ENCODE measurements at regions not wholly inside any gene's neighbourhood (a gene's known extent, or its start where the extent isn't known, plus 50 kb on each side); places are given as distances from the start of the nearest gene placed in this dataset.

DNA sequence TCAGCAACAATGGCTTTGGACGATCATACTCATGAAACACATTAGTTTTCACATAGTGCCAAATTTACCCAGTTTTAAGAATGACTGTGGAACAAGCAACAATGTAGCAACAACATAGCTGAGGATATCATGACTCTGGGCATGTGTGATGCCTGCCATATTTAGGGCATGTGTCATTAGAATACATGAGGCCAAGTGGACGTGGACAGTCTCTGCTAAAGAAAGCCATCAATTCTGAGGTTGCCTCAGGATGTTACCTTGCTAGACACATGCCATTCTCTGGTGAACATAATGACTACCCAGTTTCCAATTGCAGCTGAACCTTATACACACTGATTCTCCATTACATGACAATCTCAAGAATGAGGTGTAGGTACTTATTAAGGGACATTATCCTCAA, 103.3 kb upstream of the ADAMTS19 start:
- Mint-ChIP-seq H3K36me3 (ENCODE audit: low read depth) (no peaks in the 10 kb centered on the region), H3K4me1 (no peaks in the 10 kb centered on the region), H3K9me3 (no peaks in the 10 kb centered on the region), H3K27me3 (ENCODE audit: low read depth) (no peaks in the 10 kb centered on the region), H3K4me3 (no peak overlapping the region), H3K27ac (ENCODE audit: unreplicated experiment) (no peak overlapping the region)
- TF ChIP-seq CTCF (conservative IDR thresholded peaks at IDR 0.05) = no peak
- no peak for DNase-seq (ENCODE audit: low read depth, low spot score)

- no peak for TF ChIP-seq CTCF (conservative IDR thresholded peaks at IDR 0.05)
- H3K4me3 Mint-ChIP-seq = no peak overlapping the region
- H3K4me1 Mint-ChIP-seq = no peaks in the 10 kb centered on the region
- H3K27ac Mint-ChIP-seq (ENCODE audit: unreplicated experiment) = no peak overlapping the region
- no peaks in the 10 kb centered on the region for H3K27me3 Mint-ChIP-seq (ENCODE audit: low read depth)
- no peaks in the 10 kb centered on the region for H3K36me3 Mint-ChIP-seq (ENCODE audit: low read depth)
- H3K9me3 Mint-ChIP-seq = no peaks in the 10 kb centered on the region
- no peak for DNase-seq (ENCODE audit: low read depth, low spot score)
These were observed 102.0 kb upstream of the ADAMTS19 start for GRCh38 chr5:129358069-129358468.

- Mint-ChIP-seq H3K9me3 (no peaks in the 10 kb centered on the region), H3K27me3 (ENCODE audit: low read depth) (no peaks in the 10 kb centered on the region), H3K4me1 (no peaks in the 10 kb centered on the region), H3K27ac (ENCODE audit: unreplicated experiment) (no peak overlapping the region), H3K4me3 (no peak overlapping the region), H3K36me3 (ENCODE audit: low read depth) (no peaks in the 10 kb centered on the region)
- DNase-seq (ENCODE audit: low read depth, low spot score) = no peak
- no peak for TF ChIP-seq CTCF (conservative IDR thresholded peaks at IDR 0.05)
These were observed 100.6 kb upstream of the ADAMTS19 start for GRCh38 chr5:129359450-129359849.

DNA sequence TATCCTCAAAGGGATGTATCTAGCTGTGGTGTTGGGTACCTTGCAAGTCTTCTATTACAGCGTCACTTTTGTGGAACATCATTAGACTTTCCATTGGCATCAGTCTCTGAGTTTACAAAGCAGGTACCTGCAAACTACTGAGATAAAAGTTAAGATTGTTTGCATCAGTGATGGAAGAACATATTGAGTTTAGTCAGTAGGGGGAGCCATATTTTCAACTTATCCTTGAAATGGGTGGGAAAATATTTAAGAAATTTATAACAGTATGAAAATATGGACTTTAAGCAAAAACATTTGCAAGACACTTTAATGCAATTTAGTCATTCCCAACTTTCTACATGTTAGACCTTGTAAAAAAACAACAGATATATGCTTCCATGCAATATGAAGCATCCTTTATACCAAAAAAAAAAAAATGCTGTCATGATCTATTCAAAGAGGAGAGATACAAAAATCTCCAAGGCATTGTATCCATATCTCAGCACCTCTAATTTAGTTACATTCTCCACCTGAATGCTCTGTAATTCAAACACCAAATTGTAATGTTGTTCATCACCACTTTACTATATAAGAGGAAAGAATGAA, 98.6 kb upstream of the ADAMTS19 start:
- TF ChIP-seq CTCF (conservative IDR thresholded peaks at IDR 0.05) = peak; percentile 68
- DNase-seq (ENCODE audit: low read depth, low spot score) = no peak
- Mint-ChIP-seq H3K36me3 (ENCODE audit: low read depth) (peaks cover 2% of the 10 kb centered on the region), H3K27ac (ENCODE audit: unreplicated experiment) (no peak overlapping the region), H3K4me1 (no peaks in the 10 kb centered on the region), H3K27me3 (ENCODE audit: low read depth) (no peaks in the 10 kb centered on the region), H3K4me3 (no peak overlapping the region), H3K9me3 (peaks cover 7% of the 10 kb centered on the region)

DNA sequence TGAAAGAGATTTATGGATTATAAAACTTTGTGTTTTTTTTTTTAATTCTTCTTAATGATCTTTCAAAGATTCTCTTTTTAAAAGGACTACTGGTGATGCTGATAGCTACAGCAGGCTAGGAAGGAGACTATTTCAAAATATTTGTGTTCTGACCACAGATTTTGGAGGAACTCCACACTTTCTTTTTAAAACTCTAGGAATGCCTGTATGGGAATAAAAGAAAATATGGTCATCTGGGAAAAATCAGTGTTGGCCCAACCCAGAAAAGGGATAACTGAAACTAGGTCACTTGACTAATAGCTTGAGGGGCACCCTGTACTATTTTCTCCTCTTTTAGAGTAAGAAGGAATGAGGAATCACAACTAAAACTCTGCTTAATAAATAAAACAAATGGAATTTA, 97.6 kb upstream of the ADAMTS19 start:
- Mint-ChIP-seq H3K36me3 (ENCODE audit: low read depth) (peaks cover 2% of the 10 kb centered on the region), H3K27me3 (ENCODE audit: low read depth) (no peaks in the 10 kb centered on the region), H3K4me3 (no peak overlapping the region), H3K27ac (ENCODE audit: unreplicated experiment) (no peak overlapping the region), H3K4me1 (no peaks in the 10 kb centered on the region), H3K9me3 (peaks cover 7% of the 10 kb centered on the region)
- TF ChIP-seq CTCF (conservative IDR thresholded peaks at IDR 0.05) = no peak
- DNase-seq (ENCODE audit: low read depth, low spot score) = no peak

GRCh38 chr5:129363991-129364390, 96.1 kb upstream of the ADAMTS19 start:
- peaks cover 9% of the 10 kb centered on the region for H3K9me3 Mint-ChIP-seq
- no peak overlapping the region for H3K4me3 Mint-ChIP-seq
- TF ChIP-seq CTCF (conservative IDR thresholded peaks at IDR 0.05) = no peak
- no peaks in the 10 kb centered on the region for H3K27me3 Mint-ChIP-seq (ENCODE audit: low read depth)
- H3K4me1 Mint-ChIP-seq = no peaks in the 10 kb centered on the region
- no peak for DNase-seq (ENCODE audit: low read depth, low spot score)
- H3K27ac Mint-ChIP-seq (ENCODE audit: unreplicated experiment) = no peak overlapping the region
- H3K36me3 Mint-ChIP-seq (ENCODE audit: low read depth) = peaks cover 2% of the 10 kb centered on the region

Measured in neural crest cell (in vitro differentiated cells).